Mesenchymal stem cell (in vitro differentiated cells and primary cell): ENCODE measurements at regions not wholly inside any gene's neighbourhood (a gene's known extent, or its start where the extent isn't known, plus 50 kb on each side); places are given as distances from the start of the nearest gene placed in this dataset.

Source experiments
- DNase-seq: peaks from one replicate; pipeline ENCODE4 v3.0.0-alpha.2; 2013
- H2AFZ ChIP-seq: one replicate; pipeline ENCODE4 v1.6.1; 2013; ENCODE audit warnings: low read depth, mild to moderate bottlenecking, control low read depth, inconsistent platforms, low read length, moderate library complexity
- H2AK5ac ChIP-seq: 2 replicates; pipeline ENCODE4 v1.6.1; 2013; ENCODE audit warnings: low read length, moderate library complexity, mild to moderate bottlenecking, inconsistent platforms; ENCODE audit not compliant: severe bottlenecking
- H2BK120ac ChIP-seq: one replicate; pipeline ENCODE4 v1.6.1; 2013; ENCODE audit warnings: low read depth, mild to moderate bottlenecking, inconsistent platforms, low read length, moderate library complexity
- H2BK12ac ChIP-seq, 2 experiments: one replicate each; pipeline ENCODE4 v1.6.1; 2013; ENCODE audit warnings: inconsistent platforms in 2 of 2, low read length in 2 of 2, mild to moderate bottlenecking in 2 of 2, moderate library complexity in 2 of 2, control low read depth in 1 of 2
- H2BK15ac ChIP-seq: one replicate; pipeline ENCODE4 v1.6.1; 2013; ENCODE audit warnings: mild to moderate bottlenecking, low read depth, inconsistent platforms; ENCODE audit not compliant: poor library complexity, severe bottlenecking
- H2BK5ac ChIP-seq: 2 replicates; pipeline ENCODE4 v1.6.1; 2013; ENCODE audit warnings: low read depth, mild to moderate bottlenecking, low read length, control low read depth, inconsistent platforms; ENCODE audit not compliant: poor library complexity, severe bottlenecking
- H3K14ac ChIP-seq, 2 experiments: one replicate each; pipeline ENCODE4 v1.6.1; 2013; ENCODE audit warnings: inconsistent platforms in 2 of 2, low read length in 2 of 2, control low read depth in 1 of 2, mild to moderate bottlenecking in 1 of 2, moderate library complexity in 1 of 2
- H3K18ac ChIP-seq, 2 experiments: one replicate each; pipeline ENCODE4 v1.6.1; 2013; ENCODE audit warnings: inconsistent platforms in 2 of 2, low read length in 2 of 2, control low read depth in 1 of 2, low read depth in 1 of 2, mild to moderate bottlenecking in 1 of 2
- H3K23ac ChIP-seq, 2 experiments: one replicate each; pipeline ENCODE4 v1.6.1; 2013; ENCODE audit warnings: inconsistent platforms in 2 of 2, low read length in 2 of 2, mild to moderate bottlenecking in 2 of 2, moderate library complexity in 2 of 2, control low read depth in 1 of 2
- H3K27ac ChIP-seq: 2 replicates; pipeline ENCODE4 v1.5.1; 2013; ENCODE audit warnings: mild to moderate bottlenecking, moderate library complexity, low read length, control low read depth, inconsistent platforms; ENCODE audit not compliant: poor library complexity, severe bottlenecking
- H3K27me3 ChIP-seq, 2 experiments: 2 replicates each; pipeline versions ENCODE4 v1.6.1 to v1.7.0; 2013; ENCODE audit warnings: low read length in 2 of 2, mild to moderate bottlenecking in 2 of 2, moderate library complexity in 2 of 2, control low read depth in 1 of 2, inconsistent platforms in 1 of 2; ENCODE audit not compliant: control insufficient read depth in 1 of 2, insufficient read depth in 1 of 2
- H3K36me3 ChIP-seq, 2 experiments: 2 replicates each; pipeline versions ENCODE4 v1.6.1 to v1.7.0; 2013; ENCODE audit warnings: low read length in 2 of 2, control low read depth in 1 of 2, inconsistent platforms in 1 of 2, low read depth in 1 of 2, mild to moderate bottlenecking in 1 of 2; ENCODE audit not compliant: insufficient read depth in 2 of 2, control insufficient read depth in 1 of 2
- H3K4ac ChIP-seq, 2 experiments: one replicate each; pipeline ENCODE4 v1.6.1; 2013; ENCODE audit warnings: inconsistent platforms in 2 of 2, low read length in 2 of 2, mild to moderate bottlenecking in 2 of 2, moderate library complexity in 2 of 2, control low read depth in 1 of 2, low read depth in 1 of 2
- H3K4me1 ChIP-seq: 2 replicates; pipeline ENCODE4 v1.6.1; 2013; ENCODE audit warnings: low read depth, low read length, control low read depth; ENCODE audit not compliant: control insufficient read depth, insufficient read depth
- H3K4me2 ChIP-seq: 2 replicates; pipeline ENCODE4 v1.6.1; 2013; ENCODE audit warnings: low read length, mild to moderate bottlenecking, inconsistent platforms; ENCODE audit not compliant: poor library complexity, severe bottlenecking
- H3K4me3 ChIP-seq, 2 experiments: 2 replicates each; pipeline versions ENCODE4 v1.5.1 to v1.7.0; 2013; ENCODE audit warnings: low read length in 2 of 2, mild to moderate bottlenecking in 2 of 2, control low read depth in 1 of 2, low read depth in 1 of 2; ENCODE audit not compliant: insufficient read depth in 1 of 2
- H3K79me1 ChIP-seq: replicated peaks from 2 replicates; pipeline ENCODE4 v1.6.1; 2013; ENCODE audit warnings: mild to moderate bottlenecking, control low read depth, low read length, inconsistent platforms; ENCODE audit not compliant: poor library complexity, severe bottlenecking
- H3K9ac ChIP-seq: 2 replicates; pipeline ENCODE4 v1.7.0; 2013; ENCODE audit warnings: mild to moderate bottlenecking, low read length, moderate library complexity
- H3K9me3 ChIP-seq: 2 replicates; pipeline ENCODE4 v1.7.0; 2013; ENCODE audit warnings: mild to moderate bottlenecking, low read length; ENCODE audit not compliant: control insufficient read depth
- H4K8ac ChIP-seq: one replicate; pipeline ENCODE4 v1.6.1; 2013; ENCODE audit warnings: inconsistent platforms, mild to moderate bottlenecking, low read length, moderate library complexity
- H4K91ac ChIP-seq: one replicate; pipeline ENCODE4 v1.6.1; 2013; ENCODE audit warnings: mild to moderate bottlenecking, low read length, inconsistent platforms

DNA sequence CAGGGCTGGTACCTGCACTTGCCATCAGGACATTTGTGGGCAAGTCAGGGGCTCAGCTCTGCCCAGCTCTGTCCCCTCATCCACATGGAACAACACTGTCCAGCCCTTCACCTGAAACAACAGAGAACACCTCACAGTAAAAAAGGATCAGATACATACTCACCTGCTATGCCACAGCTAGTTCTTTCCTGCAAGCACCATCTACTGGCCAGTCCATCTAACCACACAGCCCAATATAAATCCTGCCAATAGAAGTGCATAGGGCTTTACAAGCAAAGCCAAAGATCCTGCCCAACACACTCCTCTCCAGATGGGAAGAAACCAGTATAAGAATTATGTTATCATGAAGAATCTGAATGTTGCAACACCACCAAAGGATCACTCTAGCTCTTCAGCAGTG lies 52.2 kb upstream of the GALNT13 start:
- no peak overlapping the region for H2BK120ac ChIP-seq
- no peaks in the 10 kb centered on the region for H3K9me3 ChIP-seq
- no peak overlapping the region for H3K4me2 ChIP-seq
- no peaks in the 10 kb centered on the region for H3K4me1 ChIP-seq
- no peak overlapping the region for H3K14ac ChIP-seq
- H4K8ac ChIP-seq = no peak overlapping the region
- H2AFZ ChIP-seq = no peak overlapping the region
- no peak overlapping the region for H3K4ac ChIP-seq
- no peak overlapping the region for H3K9ac ChIP-seq
- no peaks in the 10 kb centered on the region for H3K36me3 ChIP-seq
- H3K79me1 ChIP-seq = no peaks in the 10 kb centered on the region
- no peak overlapping the region for H2BK5ac ChIP-seq
- H3K4me3 ChIP-seq = no peak overlapping the region
- no peaks in the 10 kb centered on the region for H3K27me3 ChIP-seq
- no peak overlapping the region for H3K23ac ChIP-seq
- H4K91ac ChIP-seq = no peak overlapping the region
- no peak for DNase-seq
- no peak overlapping the region for H3K18ac ChIP-seq
- H2BK15ac ChIP-seq = no peak overlapping the region
- no peak overlapping the region for H2BK12ac ChIP-seq
- H3K27ac ChIP-seq = no peak overlapping the region
- H2AK5ac ChIP-seq = no peak overlapping the region
